Motor neuron (in vitro differentiated cells): ENCODE measurements at regions not wholly inside any gene's neighbourhood (a gene's known extent, or its start where the extent isn't known, plus 50 kb on each side); places are given as distances from the start of the nearest gene placed in this dataset.
"Not testable (repeated sequence)": the region's sequence is repeated elsewhere in the genome, so short reads cannot be mapped to it uniquely, and the experiment has no call there.

Experiments
- ATAC-seq, 8 experiments: fragments of 200-7000 bp; cut with Tn5 transposase; replicated peaks in 6 of 8; 2 replicates each; pipeline ENCODE4 v1.8.0; 2021; ENCODE audit warnings: mild to moderate bottlenecking in 8 of 8, moderate library complexity in 8 of 8
- H3K27ac ChIP-seq, 2 donors: fragments of 250-450 bp; sonication (Bioruptor Pico); 2 replicates each; pipeline ENCODE4 v1.9.0; 2021; ENCODE audit warnings: antibody characterized with exemption in 2 of 2, mild to moderate bottlenecking in 2 of 2, moderate library complexity in 1 of 2
- H3K4me1 ChIP-seq, 2 donors: fragments of 250-450 bp; sonication (Bioruptor Pico); replicated peaks in 1 of 2; 2 replicates each; pipeline ENCODE4 v1.6.1; 2021; ENCODE audit warnings: antibody characterized with exemption in 2 of 2, mild to moderate bottlenecking in 2 of 2, moderate library complexity in 1 of 2
- H3K4me3 ChIP-seq, 5 donors: fragments of 250-450 bp; sonication (Bioruptor Pico); 2 replicates each; pipeline ENCODE4 v1.9.0; 2021; ENCODE audit warnings: antibody characterized with exemption in 5 of 5, mild to moderate bottlenecking in 5 of 5, moderate library complexity in 4 of 5
- WGBS, 10 experiments: fragments of 450-650 bp; shearing (Covaris generic); methylation state at CpG; one replicate each; pipeline ENCODE4 v1.0.0; 2022; 5-methylcytosine and 5-hydroxymethylcytosine counted together
- in situ Hi-C, 9 experiments: fragments of 400-800 bp; cut with MboI; loops; one replicate each; pipeline ENCODE4 v1.15.0; 2021; ENCODE audit warnings: low sequenced_read_pairs in 9 of 9, low pct_unique_long_range_greater_than_20kb in 2 of 9; ENCODE audit not compliant: unreplicated experiment in 9 of 9

DNA sequence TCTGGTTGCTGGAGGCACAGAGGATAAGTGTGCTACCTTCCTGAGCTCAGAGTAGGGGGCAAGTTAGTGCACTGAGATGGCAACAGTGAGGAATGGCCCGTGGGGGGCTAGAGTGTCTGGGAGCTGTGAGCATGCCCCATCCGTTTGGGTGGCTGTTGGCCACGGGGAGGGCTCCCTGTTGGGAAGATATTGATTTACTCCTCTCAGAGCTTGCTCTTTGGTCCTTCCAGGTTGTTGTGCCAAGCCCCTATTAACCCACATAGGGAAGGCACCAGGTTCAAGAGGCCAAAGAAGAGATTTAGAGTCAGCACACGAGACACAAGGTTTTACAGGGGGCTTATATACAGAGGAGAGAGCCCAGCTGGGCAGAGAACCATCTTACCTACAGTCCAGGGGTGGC lies 318.8 kb downstream of the TSN start:
- 0 to 58% (median 51%) methylated on average over 2 to 4 of the region's 4 CpGs; no CpG with 5 or more reads in 5 of the 10 experiments for WGBS, 10 experiments
- in situ Hi-C loops, result no loop called here
- H3K4me3 ChIP-seq, result no peak overlapping the region
- H3K27ac ChIP-seq, result no peak overlapping the region
- ATAC-seq, result no peak
- no peaks in the 10 kb centered on the region for H3K4me1 ChIP-seq

DNA sequence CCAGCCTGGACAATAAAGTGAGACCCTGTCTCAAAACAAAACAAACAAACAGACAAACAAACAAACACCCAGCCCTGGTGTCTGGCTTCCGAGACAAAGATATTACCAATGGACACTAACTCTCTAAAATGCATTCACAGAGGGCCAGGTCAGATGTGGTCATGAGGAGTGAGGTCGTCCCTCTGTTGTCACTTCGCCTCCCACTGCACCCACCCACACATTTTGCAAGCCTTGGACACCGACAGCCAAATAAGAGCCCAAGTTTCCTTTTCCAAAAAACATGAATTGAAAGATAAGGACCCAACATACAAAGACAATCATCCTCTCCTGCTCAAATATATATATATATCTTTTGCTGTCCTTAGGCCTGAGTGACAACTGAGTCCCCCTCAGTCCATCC lies 319.9 kb downstream of the TSN start:
- ATAC-seq, result no peak
- 40 to 100% (median 92%) methylated on average over 1 to 2 of the region's 4 CpGs; no CpG with 5 or more reads in 6 of the 10 experiments for WGBS, 10 experiments
- Histone ChIP-seq H3K4me3 (no peak overlapping the region), H3K27ac (no peak overlapping the region), H3K4me1 (no peaks in the 10 kb centered on the region)
- in situ Hi-C loops, result no loop called here

DNA sequence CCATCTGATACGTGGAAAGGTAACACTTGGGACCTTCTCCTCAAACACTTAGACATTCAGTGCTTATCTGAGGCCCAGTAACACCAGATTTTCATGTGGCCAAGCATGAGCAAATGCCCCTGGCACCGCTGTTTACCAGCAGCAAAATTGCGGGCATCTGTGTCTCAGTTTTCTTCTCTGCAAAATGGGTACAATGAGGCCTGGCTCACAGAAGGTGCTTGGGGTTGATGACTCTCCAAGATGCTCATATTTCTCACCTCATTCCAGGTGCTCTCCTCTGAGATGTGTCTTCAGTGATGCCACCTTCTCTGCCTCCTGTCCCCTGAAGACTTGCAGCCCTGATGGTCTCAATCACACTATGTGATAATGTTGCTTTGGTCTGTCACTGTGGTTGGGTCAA lies 321.7 kb downstream of the TSN start:
- WGBS, 10 experiments, result 80 to 90% (median 84%) methylated on average over 1 to 3 of the region's 3 CpGs; no CpG with 5 or more reads in 6 of the 10 experiments
- no peak for ATAC-seq
- Histone ChIP-seq H3K27ac (no peak overlapping the region), H3K4me3 (no peak overlapping the region), H3K4me1 (peaks cover 0 to 8% of the 10 kb centered on the region in 2 donors)
- in situ Hi-C loops, result no loop called here

DNA sequence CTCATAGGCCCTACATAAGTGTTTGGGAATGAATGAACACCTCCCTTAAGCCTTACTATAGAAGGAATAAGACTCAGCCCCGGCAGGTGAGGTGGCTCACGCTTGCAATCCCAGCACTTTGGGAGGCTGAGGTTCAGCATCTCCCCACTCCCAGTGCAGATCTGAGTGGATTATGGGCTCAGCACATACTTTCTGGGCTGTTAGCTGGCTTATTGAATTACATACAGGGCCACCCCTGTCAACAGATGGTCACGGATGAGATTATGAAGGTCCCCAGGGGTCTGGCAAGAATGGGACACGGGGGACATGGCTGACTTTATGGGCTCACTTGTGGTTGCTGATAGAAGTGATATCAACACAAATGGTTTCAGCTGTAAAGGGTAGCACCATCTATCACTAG lies 322.3 kb downstream of the TSN start:
- no peak overlapping the region for H3K27ac ChIP-seq
- in situ Hi-C loops, result no loop called here
- ATAC-seq, result no peak
- WGBS, 10 experiments, result 14 to 100% (median 78%) methylated on average over 1 to 3 of the region's 4 CpGs; no CpG with 5 or more reads in 2 of the 10 experiments
- H3K4me3 ChIP-seq, result no peak overlapping the region
- peaks cover 0 to 9% of the 10 kb centered on the region in 2 donors for H3K4me1 ChIP-seq

DNA sequence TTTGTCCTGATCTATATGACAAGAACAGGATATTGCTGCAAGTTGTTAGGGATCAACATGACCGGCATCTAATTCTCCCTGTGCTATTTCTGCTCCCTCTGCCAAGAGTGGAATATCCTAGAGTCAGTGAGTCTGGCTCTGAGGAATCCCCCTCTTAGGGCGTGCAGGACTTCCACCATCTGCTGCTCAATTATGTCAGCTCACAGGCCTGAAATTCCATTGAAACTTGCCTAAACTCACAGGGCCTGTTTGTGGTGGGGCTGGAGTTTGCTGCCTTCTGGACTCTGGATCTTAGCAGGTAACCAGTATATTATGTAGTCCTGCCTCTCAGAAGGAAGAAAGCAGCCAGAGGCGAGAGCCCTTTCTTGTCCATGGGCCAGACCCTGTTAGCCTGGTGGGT lies 323.0 kb downstream of the TSN start:
- 0 to 100% (median 78%) methylated on average over 1 to 3 of the region's 3 CpGs; no CpG with 5 or more reads in 1 of the 10 experiments for WGBS, 10 experiments
- no peak overlapping the region for H3K27ac ChIP-seq
- in situ Hi-C loops, result no loop called here
- H3K4me3 ChIP-seq, result no peak overlapping the region
- peaks cover 0 to 9% of the 10 kb centered on the region in 2 donors for H3K4me1 ChIP-seq
- no peak for ATAC-seq

DNA sequence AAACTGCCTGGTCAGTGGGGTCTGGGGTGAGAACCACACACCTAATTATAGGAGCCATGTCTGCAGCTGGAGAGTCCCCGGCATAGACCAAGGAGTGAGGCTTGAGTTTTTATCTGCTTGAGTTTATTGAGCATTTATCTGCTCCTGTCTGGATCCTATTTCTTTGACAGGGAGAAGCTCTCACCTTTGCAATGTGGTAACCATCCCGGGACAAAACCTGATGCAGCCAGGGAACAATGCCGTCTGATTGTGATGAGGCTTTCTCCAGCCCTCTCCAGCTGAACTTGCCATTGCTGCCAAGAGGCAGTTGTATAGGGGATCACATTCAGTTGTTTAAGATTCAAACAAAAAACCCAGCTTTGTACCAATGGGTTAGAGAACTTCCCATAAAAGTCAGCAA lies 324.4 kb downstream of the TSN start:
- Histone ChIP-seq H3K4me1 (peaks cover 0 to 9% of the 10 kb centered on the region in 2 donors), H3K4me3 (no peak overlapping the region), H3K27ac (no peak overlapping the region)
- no peak for ATAC-seq
- 0 to 100% (median 80%) methylated on average over 1 to 3 of the region's 3 CpGs; no CpG with 5 or more reads in 3 of the 10 experiments for WGBS, 10 experiments
- in situ Hi-C loops, result no loop called here

DNA sequence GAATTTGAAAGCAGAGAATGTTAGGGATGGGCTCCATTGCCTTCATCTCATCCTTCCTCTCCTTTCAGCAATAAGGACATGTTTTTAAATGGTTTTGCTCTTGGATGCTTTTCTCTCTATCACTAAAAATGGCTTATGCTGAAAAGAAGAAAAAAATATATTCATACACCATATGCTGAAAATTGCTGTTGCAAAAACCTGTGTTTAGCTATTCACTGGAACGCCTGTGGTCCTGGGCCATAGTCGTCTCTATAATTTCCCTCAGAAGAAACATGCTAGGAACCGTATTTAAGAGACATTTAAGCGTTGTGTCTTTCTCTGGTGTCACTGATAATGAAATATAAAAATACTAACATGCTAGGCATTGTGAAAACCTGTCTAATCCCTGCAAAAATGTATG lies 324.9 kb downstream of the TSN start:
- in situ Hi-C loops, result no loop called here

DNA sequence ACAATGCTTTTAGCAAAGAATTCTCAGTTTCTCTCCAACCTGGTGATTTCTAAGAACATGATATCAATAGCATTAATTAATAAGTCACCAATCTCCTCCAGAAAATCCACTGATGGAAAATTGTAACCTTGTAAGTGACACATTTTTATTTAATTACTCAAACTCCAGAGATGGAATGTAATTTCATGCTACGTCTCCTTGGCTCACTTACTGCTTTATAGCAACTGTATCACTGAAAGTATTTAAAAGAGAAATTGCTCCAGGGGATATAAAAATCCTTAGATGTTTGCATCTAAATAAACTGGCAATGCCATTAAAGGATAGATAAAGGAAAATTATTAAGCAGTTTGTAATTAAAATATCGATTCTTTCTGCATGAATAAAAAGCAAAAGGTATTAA lies 325.4 kb downstream of the TSN start:
- WGBS, 10 experiments, result 13 to 100% (median 79%) methylated on average over 1 to 2 of the region's 2 CpGs
- Histone ChIP-seq H3K4me3 (no peak overlapping the region), H3K27ac (no peak overlapping the region), H3K4me1 (peaks cover 0 to 9% of the 10 kb centered on the region in 2 donors)
- in situ Hi-C loops, result no loop called here
- ATAC-seq, result no peak

More for the DNA sequence above, 324.9 kb downstream of the TSN start:
- WGBS, 10 experiments, result 0 to 100% (median 95%) methylated on average over 1 to 4 of the region's 4 CpGs; no CpG with 5 or more reads in 2 of the 10 experiments
- Histone ChIP-seq H3K27ac (no peak overlapping the region), H3K4me3 (no peak overlapping the region), H3K4me1 (peaks cover 0 to 9% of the 10 kb centered on the region in 2 donors)
- ATAC-seq, result no peak

DNA sequence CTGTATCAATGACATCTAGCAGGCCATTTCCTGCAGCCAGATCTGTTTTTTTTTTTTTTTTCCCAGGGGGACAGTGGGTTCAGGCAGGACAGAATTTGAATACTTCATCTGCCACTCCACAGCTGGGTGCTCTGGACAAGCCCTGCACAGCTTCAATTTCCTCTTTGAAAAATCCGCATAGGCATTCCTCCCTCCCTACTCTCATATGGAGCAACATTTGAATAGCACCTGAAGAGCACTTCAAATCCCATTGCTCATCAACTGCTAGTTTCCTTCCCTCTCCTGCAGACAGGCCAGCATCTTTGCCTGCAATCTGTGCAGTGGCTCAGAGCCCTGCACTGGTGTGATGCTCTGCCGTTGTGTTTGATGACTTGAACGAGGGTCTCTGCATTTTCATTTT lies 326.3 kb downstream of the TSN start:
- H3K4me3 ChIP-seq, result no peak overlapping the region
- H3K27ac ChIP-seq, result no peak overlapping the region
- WGBS, 10 experiments, result 0 to 62% (median 30%) methylated on average over 1 to 3 of the region's 3 CpGs; no CpG with 5 or more reads in 3 of the 10 experiments
- H3K4me1 ChIP-seq, result peaks cover 0 to 9% of the 10 kb centered on the region in 2 donors
- in situ Hi-C loops, result no loop called here
- ATAC-seq, result peak in 7 of 8 experiments; percentile 26 to 82 (median 32)

DNA sequence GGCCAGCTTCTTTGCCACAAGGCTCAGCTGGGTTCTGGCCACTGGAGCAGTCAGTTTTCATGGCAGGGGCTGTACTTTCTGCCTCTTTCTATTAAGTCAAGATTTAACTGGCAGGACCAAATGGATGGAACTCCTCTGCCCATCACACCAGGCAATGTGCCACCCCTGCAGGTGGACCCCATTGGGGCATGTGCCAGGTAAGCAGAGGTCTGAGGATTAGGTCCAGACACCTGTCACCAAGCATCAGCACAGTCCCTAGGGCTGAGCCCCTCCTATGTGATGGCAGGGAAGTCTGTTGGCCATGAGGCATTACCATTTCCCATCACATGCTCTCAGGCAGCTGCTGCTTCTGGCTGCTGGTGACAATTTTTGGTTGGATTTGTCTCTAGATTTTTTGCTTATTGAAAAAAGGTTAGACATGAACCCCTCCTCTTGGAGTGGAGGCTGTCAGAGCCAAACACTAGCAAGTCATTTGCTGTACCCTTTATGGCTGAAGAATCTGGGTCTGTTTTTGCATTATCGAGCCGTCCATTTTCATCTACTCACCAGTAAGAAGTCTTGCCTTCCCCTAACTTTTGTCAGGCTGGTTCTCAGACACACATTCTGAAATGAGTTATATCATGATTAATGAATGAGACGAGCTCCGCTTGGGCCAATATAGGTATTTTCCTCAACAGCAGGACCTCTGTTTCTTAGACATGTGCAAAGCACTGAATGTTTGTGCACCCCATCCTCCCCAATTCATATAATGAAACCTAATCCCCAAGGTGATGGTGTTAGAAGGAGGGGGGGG lies 328.0 kb downstream of the TSN start:
- Histone ChIP-seq H3K27ac (no peak overlapping the region), H3K4me1 (peaks cover 0 to 9% of the 10 kb centered on the region in 2 donors), H3K4me3 (no peak overlapping the region)
- in situ Hi-C loops, result no loop called here
- no peak for ATAC-seq
- 0 to 100% (median 41%) methylated on average over 1 to 4 of the region's 4 CpGs; no CpG with 5 or more reads in 4 of the 10 experiments for WGBS, 10 experiments

DNA sequence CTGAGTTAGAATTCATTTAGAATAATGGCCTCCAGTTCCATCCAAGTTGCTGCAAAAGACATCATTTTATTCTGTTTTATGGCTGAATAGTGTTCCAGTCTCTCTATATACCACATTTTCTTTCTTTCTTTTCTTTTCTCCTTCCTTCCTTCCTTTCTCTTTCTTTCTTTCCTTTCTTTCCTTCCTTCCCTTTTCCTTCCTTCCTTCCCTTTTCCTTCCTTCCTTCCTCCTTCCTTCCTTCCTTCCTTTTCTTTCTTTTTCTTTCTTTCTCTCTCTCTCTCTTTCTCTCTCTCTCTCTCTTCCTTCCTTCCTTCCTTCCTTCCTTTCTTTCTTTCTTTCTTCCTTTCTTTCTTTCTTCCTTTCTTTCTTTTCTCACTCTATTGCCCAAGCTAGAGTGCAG lies 330.2 kb downstream of the TSN start:
- H3K4me1 ChIP-seq, ATAC-seq, H3K27ac ChIP-seq, in situ Hi-C loops, H3K4me3 ChIP-seq: not testable (repeated sequence)

DNA sequence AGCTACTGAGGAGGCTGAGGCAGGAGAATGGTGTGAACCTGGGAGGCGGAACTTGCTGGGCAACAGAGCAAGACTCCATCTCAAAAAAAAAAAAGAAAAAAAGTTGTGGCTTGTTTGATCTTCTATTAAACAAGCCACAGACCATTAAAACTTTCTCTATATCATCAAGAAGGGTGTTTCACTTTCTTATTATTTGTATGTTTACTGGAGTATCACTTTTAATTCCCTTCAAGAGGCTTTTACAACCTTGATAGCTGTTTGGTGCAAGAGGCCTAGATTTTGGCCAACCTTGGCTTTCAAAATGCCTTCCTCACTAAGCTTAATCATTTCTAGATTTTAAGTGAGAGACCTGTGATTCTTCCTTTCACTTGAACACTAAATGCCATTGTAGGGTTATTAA lies 339.1 kb downstream of the TSN start:
- H3K27ac ChIP-seq, result no peak overlapping the region
- in situ Hi-C loops, result no loop called here
- H3K4me3 ChIP-seq, result no peak overlapping the region
- 0 to 100% (median 88%) methylated on average over 1 of the region's 1 CpG; no CpG with 5 or more reads in 5 of the 10 experiments for WGBS, 10 experiments
- H3K4me1 ChIP-seq, result no peaks in the 10 kb centered on the region
- no peak for ATAC-seq

DNA sequence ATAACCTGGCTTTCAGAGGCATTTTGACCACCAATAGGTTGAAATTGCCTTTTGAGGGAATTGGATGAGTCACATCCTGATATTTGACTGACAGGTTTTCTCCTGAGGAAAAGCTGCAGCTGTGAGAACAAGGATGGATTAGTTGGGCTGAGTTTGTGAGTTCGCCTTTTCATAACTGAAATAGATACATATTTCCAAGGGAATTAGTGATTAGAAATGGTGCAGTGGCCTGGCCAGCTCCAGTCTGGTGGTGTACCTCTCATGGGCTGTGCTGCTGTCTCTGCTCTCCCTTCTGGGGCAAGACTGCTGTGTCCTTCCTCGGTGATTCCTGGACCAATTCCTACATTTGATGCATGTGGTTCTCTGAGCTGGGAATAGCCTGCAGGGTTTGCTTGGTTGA lies 341.3 kb downstream of the TSN start:
- Histone ChIP-seq H3K27ac (no peak overlapping the region), H3K4me3 (no peak overlapping the region), H3K4me1 (no peaks in the 10 kb centered on the region)
- no peak for ATAC-seq
- in situ Hi-C loops, result no loop called here
- 0 to 100% (median 15%) methylated on average over 1 to 2 of the region's 2 CpGs; no CpG with 5 or more reads in 4 of the 10 experiments for WGBS, 10 experiments

DNA sequence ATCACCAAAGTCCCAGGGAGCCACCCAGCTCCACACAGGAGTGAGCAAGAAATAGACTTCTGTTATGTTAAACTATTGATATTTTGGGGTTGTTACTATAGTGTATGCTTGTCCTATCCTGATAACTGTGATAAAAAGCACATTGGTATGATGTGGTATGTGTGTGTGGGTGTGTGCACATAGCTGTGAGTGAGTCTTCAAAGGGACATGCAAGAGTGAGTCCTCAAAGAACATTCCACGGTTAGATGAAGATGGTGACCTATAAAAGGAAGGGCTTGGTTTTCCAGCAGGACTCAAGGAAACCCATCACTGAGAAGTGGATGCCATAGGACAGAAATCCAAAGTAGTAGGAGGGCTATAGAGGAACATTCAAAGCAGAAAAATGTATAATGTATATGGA lies 342.9 kb downstream of the TSN start:
- WGBS, 10 experiments, result 36 to 100% (median 63%) methylated on average over 1 of the region's 1 CpG; no CpG with 5 or more reads in 6 of the 10 experiments
- H3K4me1 ChIP-seq, result no peaks in the 10 kb centered on the region
- peak in 1 of 8 experiments; percentile 28 for ATAC-seq
- no peak overlapping the region for H3K27ac ChIP-seq
- H3K4me3 ChIP-seq, result no peak overlapping the region
- in situ Hi-C loops, result no loop called here
